HepG2 (cell line): ENCODE measurements at regions not wholly inside any gene's neighbourhood (a gene's known extent, or its start where the extent isn't known, plus 50 kb on each side); places are given as distances from the start of the nearest gene placed in this dataset.

ENCODE experiments used
- ATAC-seq: fragments of 200-7000 bp; cut with Tn5 transposase; 3 replicates; pipeline ENCODE4 v1.9.1; 2020; ENCODE audit warnings: mild to moderate bottlenecking, moderate library complexity
- BruUV-seq: library from RNA; stranded (reverse); fragments of 400-500 nt; replicated peaks from 2 replicates; lab custom pipeline; 2021; lab: Mats Ljungman, UMichigan
- CTCF ChIA-PET: fragments of 300-600 bp; formaldehyde crosslinking; extraction: SDS; loops from one replicate; lab custom pipeline; 2021; ENCODE audit warnings: low total read pairs, inconsistent platforms, low intra/inter-chr PET ratio; lab: Yijun Ruan, JAX
- POLR2A ChIA-PET: fragments of 350-600 bp; sonication (Branson Sonifier 250); formaldehyde crosslinking; loops from one replicate; lab custom pipeline; 2020; ENCODE audit warnings: antibody characterized with exemption, inconsistent platforms; lab: Yijun Ruan, JAX
- DNase-seq: peaks from one replicate; pipeline ENCODE4 v3.0.0-alpha.2; 2015; ENCODE audit warnings: low spot score
- FAIRE-seq: peaks from 3 replicates; lab custom pipeline; 2011; peaks lifted over from hg19 to GRCh38; lab: Jason Lieb, UNC
- H2AFZ ChIP-seq: one replicate; pipeline ENCODE4 v1.6.1; 2011; ENCODE audit warnings: low read length, inconsistent platforms
- H3K27ac ChIP-seq: fragments of 300-600 bp; 3 replicates; pipeline ENCODE4 v1.8.0; 2011; ENCODE audit warnings: mixed run types, mild to moderate bottlenecking, mixed read lengths, low read length, inconsistent platforms; ENCODE audit not compliant: insufficient read depth; ENCODE audit errors: extremely low read length
- H3K27me3 ChIP-seq, 2 experiments: fragments of 200-600 bp in 1 of 2; 2 replicates in 1 of 2; 3 replicates in 1 of 2; pipeline versions ENCODE4 v1.6.0 to v1.8.0; 2011; ENCODE audit warnings: low read length in 2 of 2, mild to moderate bottlenecking in 2 of 2, moderate library complexity in 2 of 2, inconsistent platforms in 1 of 2; ENCODE audit not compliant: insufficient read depth in 2 of 2, control insufficient read depth in 1 of 2
- H3K36me3 ChIP-seq, 2 experiments: fragments of 200-600 bp in 1 of 2; replicated peaks in 1 of 2; 2 replicates in 1 of 2; 3 replicates in 1 of 2; pipeline versions ENCODE4 v1.5.1 to v1.8.0; 2011; ENCODE audit warnings: low read length in 2 of 2, inconsistent platforms in 1 of 2; ENCODE audit not compliant: insufficient read depth in 2 of 2, control insufficient read depth in 1 of 2
- H3K4me1 ChIP-seq: 2 replicates; pipeline ENCODE4 v1.5.1; 2012; ENCODE audit warnings: low read length, inconsistent platforms; ENCODE audit not compliant: insufficient read depth
- H3K4me2 ChIP-seq: 2 replicates; pipeline ENCODE4 v1.6.0; 2011; ENCODE audit warnings: low read depth, low read length, inconsistent platforms
- H3K4me3 ChIP-seq, 3 experiments: fragments of 200-600 bp in 1 of 3; sonication (generic), shearing (Covaris generic) in 1 of 3; replicated peaks in 1 of 3; 2 replicates each; pipeline ENCODE4 v1.5.1; 2011 to 2016; ENCODE audit warnings: low read length in 3 of 3, inconsistent platforms in 2 of 3, low read depth in 2 of 3, mild to moderate bottlenecking in 2 of 3, control low read depth in 1 of 3, mixed read lengths in 1 of 3; ENCODE audit not compliant: insufficient read depth in 1 of 3
- H3K79me2 ChIP-seq: one replicate; pipeline ENCODE4 v1.6.1; 2011; ENCODE audit warnings: low read length, inconsistent platforms; ENCODE audit not compliant: insufficient read depth
- H3K9ac ChIP-seq: 2 replicates; pipeline ENCODE4 v1.6.0; 2011; ENCODE audit warnings: mild to moderate bottlenecking, low read depth, low read length, inconsistent platforms; ENCODE audit not compliant: insufficient read depth
- H3K9me3 ChIP-seq: 2 replicates; pipeline ENCODE4 v1.5.1; 2012; ENCODE audit warnings: mild to moderate bottlenecking, low read length
- H4K20me1 ChIP-seq: 2 replicates; pipeline ENCODE4 v1.6.0; 2011; ENCODE audit warnings: inconsistent platforms, mild to moderate bottlenecking, low read length, moderate library complexity; ENCODE audit not compliant: insufficient read depth
- DPF2 ChIP-seq: sonication (generic); formaldehyde crosslinking; IDR thresholded peaks from 2 replicates; pipeline ENCODE4 v1.4.0; 2020; ENCODE audit warnings: mild to moderate bottlenecking, low read depth, missing genetic modification reagents, borderline replicate concordance
- KAT8 ChIP-seq: IDR thresholded peaks from 2 replicates; pipeline ENCODE4 v1.6.1; 2016; ENCODE audit warnings: missing genetic modification reagents, missing compliant biosample characterization
- MED13 ChIP-seq: sonication (generic); formaldehyde crosslinking; IDR thresholded peaks from 2 replicates; pipeline ENCODE4 v1.5.0; 2020; ENCODE audit warnings: missing genetic modification reagents
- RFXAP ChIP-seq: sonication (generic); formaldehyde crosslinking; IDR thresholded peaks from 2 replicates; pipeline ENCODE4 v1.4.0; 2020; ENCODE audit warnings: missing genetic modification reagents, borderline replicate concordance
- TBX2 ChIP-seq: sonication (generic); formaldehyde crosslinking; IDR thresholded peaks from 2 replicates; pipeline ENCODE4 v1.5.0; 2020; ENCODE audit warnings: missing genetic modification reagents, mild to moderate bottlenecking, borderline replicate concordance
- ZNF335 ChIP-seq: sonication (generic); formaldehyde crosslinking; IDR thresholded peaks from 2 replicates; pipeline ENCODE4 v1.4.0; 2020; ENCODE audit warnings: missing genetic modification reagents
- WGBS: methylation state at CpG from one replicate; pipeline ENCODE4 v1.1.6; 2017; ENCODE audit warnings: low lambda C conversion rate; 5-methylcytosine and 5-hydroxymethylcytosine counted together
- in situ Hi-C: cut with HindIII; loops from 2 replicates; pipeline ENCODE4 v1.10.0; 2017; ENCODE audit warnings: low pct_unique_long_range_greater_than_20kb; ENCODE audit not compliant: extremely low pct_ligation_motif_present
- intact Hi-C: fragments of 100-400 bp; cut with micrococcal nuclease; formaldehyde crosslinking; loops from one replicate; pipeline ENCODE4 v1.10.0; 2022; ENCODE audit not compliant: unreplicated experiment
- TF ChIP-seq, protein P1 (sequence below): sonication (generic); formaldehyde crosslinking; IDR thresholded peaks from 2 replicates; pipeline ENCODE4 v1.4.0; 2020; ENCODE audit warnings: missing genetic modification reagents

DNA sequence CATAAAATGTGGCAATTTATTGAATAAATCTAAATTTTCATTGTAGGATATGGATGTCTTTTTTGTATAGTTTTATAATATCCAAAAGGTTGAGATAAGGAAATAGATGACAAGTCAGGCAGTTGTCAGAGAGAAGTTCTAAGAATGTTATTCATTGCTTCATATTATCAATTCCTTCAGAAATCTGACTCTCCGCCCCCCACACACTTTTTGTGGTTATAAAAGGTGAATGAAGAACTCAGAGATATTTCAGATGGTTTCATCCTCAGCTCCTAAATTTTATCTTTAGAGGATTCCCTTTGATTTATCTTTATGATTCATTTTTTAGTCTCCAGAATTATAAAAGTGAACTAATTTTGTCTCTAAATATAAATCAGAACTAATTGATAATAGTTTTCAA is 136.1 kb upstream of the NOX3 start:
- Histone ChIP-seq H3K9me3 (no peaks in the 10 kb centered on the region), H3K27me3 (0 out of 5 replicates have a peak, but pooled peaks cover 0 to 4% of the 10 kb centered on the region in 2 experiments), H3K27ac (no peak overlapping the region), H2AFZ (no peak overlapping the region), H3K4me1 (no peaks in the 10 kb centered on the region), H3K36me3 (no peaks in the 10 kb centered on the region), H4K20me1 (no peaks in the 10 kb centered on the region), H3K79me2 (no peaks in the 10 kb centered on the region), H3K4me3 (no peak overlapping the region), H3K4me2 (no peak overlapping the region), H3K9ac (no peak overlapping the region)
- intact Hi-C loops = no loop called here
- DNase-seq (no peak), FAIRE-seq (no peak), ATAC-seq (no peak)
- BruUV-seq = no TSS peak
- ChIA-PET POLR2A (no interaction called here), CTCF (no interaction called here)
- in situ Hi-C loops = no loop called here
- 32% methylated on average over 1 of the region's 1 CpG for WGBS
- TF ChIP-seq RFXAP (CRISPR knock-in tag) (no peak), TBX2 (CRISPR knock-in tag) (no peak), KAT8 (no peak)
- TF ChIP-seq, protein P1, sequence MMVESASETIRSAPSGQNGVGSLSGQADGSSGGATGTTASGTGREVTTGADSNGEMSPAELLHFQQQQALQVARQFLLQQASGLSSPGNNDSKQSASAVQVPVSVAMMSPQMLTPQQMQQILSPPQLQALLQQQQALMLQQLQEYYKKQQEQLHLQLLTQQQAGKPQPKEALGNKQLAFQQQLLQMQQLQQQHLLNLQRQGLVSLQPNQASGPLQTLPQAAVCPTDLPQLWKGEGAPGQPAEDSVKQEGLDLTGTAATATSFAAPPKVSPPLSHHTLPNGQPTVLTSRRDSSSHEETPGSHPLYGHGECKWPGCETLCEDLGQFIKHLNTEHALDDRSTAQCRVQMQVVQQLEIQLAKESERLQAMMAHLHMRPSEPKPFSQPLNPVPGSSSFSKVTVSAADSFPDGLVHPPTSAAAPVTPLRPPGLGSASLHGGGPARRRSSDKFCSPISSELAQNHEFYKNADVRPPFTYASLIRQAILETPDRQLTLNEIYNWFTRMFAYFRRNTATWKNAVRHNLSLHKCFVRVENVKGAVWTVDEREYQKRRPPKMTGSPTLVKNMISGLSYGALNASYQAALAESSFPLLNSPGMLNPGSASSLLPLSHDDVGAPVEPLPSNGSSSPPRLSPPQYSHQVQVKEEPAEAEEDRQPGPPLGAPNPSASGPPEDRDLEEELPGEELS (CRISPR knock-in tag) = no peak

DNA sequence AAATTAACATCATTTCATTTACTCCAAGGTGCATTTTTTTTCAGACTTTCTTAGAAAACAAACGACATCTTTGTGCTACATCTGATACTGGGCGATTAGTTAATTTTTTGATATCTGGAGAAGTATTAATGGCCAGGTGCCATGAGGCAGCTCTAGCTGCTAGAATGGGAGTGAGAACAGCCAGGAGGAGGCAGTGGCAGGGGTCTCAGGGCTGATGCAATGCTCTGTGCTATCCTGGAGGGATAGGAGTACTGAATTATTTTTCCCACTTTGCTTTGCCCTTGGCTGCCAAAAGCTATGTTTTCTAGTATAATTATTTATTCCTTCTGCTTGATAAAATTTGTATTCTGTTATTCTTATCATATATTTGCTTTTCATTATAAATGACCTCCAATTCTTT is 133.6 kb upstream of the NOX3 start:
- Histone ChIP-seq H3K27ac (no peak overlapping the region), H4K20me1 (no peaks in the 10 kb centered on the region), H3K4me2 (no peak overlapping the region), H3K4me1 (no peaks in the 10 kb centered on the region), H3K9ac (no peak overlapping the region), H3K4me3 (no peak overlapping the region), H3K36me3 (no peaks in the 10 kb centered on the region), H3K79me2 (no peaks in the 10 kb centered on the region), H3K27me3 (0 out of 5 replicates have a peak, but pooled peaks cover 0 to 4% of the 10 kb centered on the region in 2 experiments), H3K9me3 (no peaks in the 10 kb centered on the region), H2AFZ (no peak overlapping the region)
- ATAC-seq (no peak), FAIRE-seq (no peak), DNase-seq (no peak)
- intact Hi-C loops (no loop called here), in situ Hi-C loops (no loop called here)
- ChIA-PET CTCF (no interaction called here), POLR2A (no interaction called here)
- 2% methylated on average over 2 of the region's 2 CpGs for WGBS
- TF ChIP-seq DPF2 (no peak), ZNF335 (no peak), MED13 (CRISPR knock-in tag) (no peak)
- BruUV-seq = no TSS peak
